HepG2 (cell line): ENCODE measurements at regions not wholly inside any gene's neighbourhood (a gene's known extent, or its start where the extent isn't known, plus 50 kb on each side); places are given as distances from the start of the nearest gene placed in this dataset.
A peak's percentile ranks its signal among the peaks of the same experiment; 100 is the strongest.

Source experiments
- CTCF ChIP-seq: sonication (generic); formaldehyde crosslinking; IDR thresholded peaks from 2 replicates; pipeline ENCODE4 v1.5.0; 2020; ENCODE audit warnings: mild to moderate bottlenecking, missing genetic modification reagents, moderate library complexity
- GABPB1 ChIP-seq: IDR thresholded peaks from 2 replicates; pipeline ENCODE4 v1.6.1; 2016; ENCODE audit warnings: mild to moderate bottlenecking, missing genetic modification reagents, moderate library complexity, missing compliant biosample characterization
- MTA1 ChIP-seq: sonication (generic); formaldehyde crosslinking; IDR thresholded peaks from 2 replicates; pipeline ENCODE4 v1.4.0; 2020; ENCODE audit warnings: missing genetic modification reagents, mild to moderate bottlenecking, borderline replicate concordance
- MYC ChIP-seq: sonication (generic); formaldehyde crosslinking; IDR thresholded peaks from 2 replicates; pipeline ENCODE4 v1.9.0; 2021; ENCODE audit warnings: missing genetic modification reagents, borderline replicate concordance
- POLR2AphosphoS5 ChIP-seq: IDR thresholded peaks from 2 replicates; pipeline ENCODE4 v1.6.1; 2012; ENCODE audit warnings: low read depth, low read length
- TF ChIP-seq, protein P1 (sequence below): sonication (generic); formaldehyde crosslinking; IDR thresholded peaks from 2 replicates; pipeline ENCODE4 v1.8.1; 2023; ENCODE audit warnings: missing genetic modification reagents, inconsistent platforms, borderline replicate concordance

DNA sequence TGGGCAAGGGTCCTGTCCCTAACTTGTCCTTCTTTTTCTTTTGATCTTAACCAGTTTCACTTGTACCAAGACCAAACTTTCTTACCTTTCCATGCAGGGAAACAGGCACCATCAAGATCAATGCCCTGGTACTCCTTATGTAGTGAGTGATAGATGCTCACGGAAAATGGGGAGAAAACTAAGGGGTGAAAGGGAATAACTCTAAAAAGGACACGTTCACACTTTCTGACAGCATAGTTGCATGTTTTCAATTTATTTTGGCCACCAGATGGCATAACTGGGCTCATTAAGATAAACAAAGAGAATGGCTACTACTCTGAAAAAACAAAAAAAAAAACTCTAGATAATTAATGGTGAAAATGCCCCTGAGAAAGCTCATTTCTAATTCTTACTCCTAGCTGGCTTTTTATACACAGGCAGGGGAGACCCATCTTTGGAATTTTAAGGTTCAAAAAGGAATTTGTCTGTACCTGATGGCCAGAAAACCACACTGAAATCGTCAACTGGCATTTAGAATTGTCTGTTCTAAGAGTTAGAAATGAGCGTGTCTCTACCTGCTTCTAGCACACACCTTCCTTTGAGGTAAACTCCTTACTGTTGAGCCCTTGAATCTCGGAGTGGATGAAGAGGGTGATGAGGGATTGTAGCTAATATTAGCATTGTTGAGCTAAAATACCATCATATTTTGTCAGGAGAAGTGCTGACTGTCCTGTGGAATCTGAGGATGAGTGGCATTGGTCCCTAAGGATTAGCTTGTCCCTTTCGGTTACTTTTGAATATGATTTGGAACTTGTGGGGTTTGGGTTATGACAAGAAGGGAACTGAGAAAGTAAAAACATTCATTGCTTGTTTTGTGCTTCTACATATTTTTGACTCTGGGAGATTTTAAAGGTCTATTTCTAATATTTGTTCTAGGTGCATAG lies 62.2 kb upstream of the DDR1 start:
- TF ChIP-seq CTCF: peak; percentile 55
- TF ChIP-seq, protein P1, sequence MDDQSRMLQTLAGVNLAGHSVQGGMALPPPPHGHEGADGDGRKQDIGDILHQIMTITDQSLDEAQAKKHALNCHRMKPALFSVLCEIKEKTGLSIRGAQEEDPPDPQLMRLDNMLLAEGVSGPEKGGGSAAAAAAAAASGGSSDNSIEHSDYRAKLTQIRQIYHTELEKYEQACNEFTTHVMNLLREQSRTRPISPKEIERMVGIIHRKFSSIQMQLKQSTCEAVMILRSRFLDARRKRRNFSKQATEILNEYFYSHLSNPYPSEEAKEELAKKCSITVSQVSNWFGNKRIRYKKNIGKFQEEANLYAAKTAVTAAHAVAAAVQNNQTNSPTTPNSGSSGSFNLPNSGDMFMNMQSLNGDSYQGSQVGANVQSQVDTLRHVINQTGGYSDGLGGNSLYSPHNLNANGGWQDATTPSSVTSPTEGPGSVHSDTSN (CRISPR knock-in tag): no peak
- no peak for TF ChIP-seq MYC (CRISPR knock-in tag)
- no peak for TF ChIP-seq GABPB1 (CRISPR knock-in tag)
- TF ChIP-seq MTA1: no peak
- TF ChIP-seq POLR2AphosphoS5: no peak
